ENCODE measurements at regions not wholly inside any gene's neighbourhood (a gene's known extent, or its start where the extent isn't known, plus 50 kb on each side); places are given as distances from the start of the nearest gene placed in this dataset.
A peak's percentile ranks its signal among the peaks of the same experiment; 100 is the strongest.

GRCh38 chr4:177194906-177195305 is 114.8 kb upstream of the NEIL3 start:
- DNase-seq, result no peak
- intact Hi-C loops (cut with DNase I), result no loop called here

- DNase-seq, result no peak
- intact Hi-C loops (cut with DNase I), result no loop called here
Observed at GRCh38 chr4:177196615-177197014, 113.1 kb upstream of the NEIL3 start.

- DNase-seq, result no peak
- intact Hi-C loops (cut with DNase I), result no loop called here
Observed at GRCh38 chr4:177201614-177202013, 108.1 kb upstream of the NEIL3 start.

GRCh38 chr4:177204126-177204525 is 105.5 kb upstream of the NEIL3 start:
- intact Hi-C loops (cut with DNase I), result no loop called here
- DNase-seq, result no peak

GRCh38 chr4:177214935-177215334 is 94.7 kb upstream of the NEIL3 start:
- no peak for DNase-seq
- intact Hi-C loops (cut with DNase I), result no loop called here

GRCh38 chr4:177220376-177220775 is 89.3 kb upstream of the NEIL3 start:
- intact Hi-C loops (cut with DNase I), result no loop called here
- DNase-seq, result no peak

- no peak for DNase-seq
- intact Hi-C loops (cut with DNase I), result no loop called here
Observed at GRCh38 chr4:177222781-177223180, 86.9 kb upstream of the NEIL3 start.

- no peak for DNase-seq
- intact Hi-C loops (cut with DNase I), result no loop called here
Observed at GRCh38 chr4:177225605-177226004, 84.1 kb upstream of the NEIL3 start.

GRCh38 chr4:177227636-177228035 is 82.0 kb upstream of the NEIL3 start:
- intact Hi-C loops (cut with DNase I), result no loop called here
- DNase-seq, result no peak

GRCh38 chr4:177228599-177228998 is 81.1 kb upstream of the NEIL3 start:
- intact Hi-C loops (cut with DNase I), result no loop called here
- no peak for DNase-seq

- intact Hi-C loops (cut with DNase I), result no loop called here
- DNase-seq, result no peak
Observed at GRCh38 chr4:177229331-177229730, 80.3 kb upstream of the NEIL3 start.

- intact Hi-C loops (cut with DNase I), result no loop called here
- DNase-seq, result no peak
Observed at GRCh38 chr4:177232473-177232872, 77.2 kb upstream of the NEIL3 start.

GRCh38 chr4:177235026-177235425 is 74.6 kb upstream of the NEIL3 start:
- intact Hi-C loops (cut with DNase I), result no loop called here
- no peak for DNase-seq

GRCh38 chr4:177236886-177237285 is 72.8 kb upstream of the NEIL3 start:
- intact Hi-C loops (cut with DNase I), result no loop called here
- DNase-seq, result no peak

- DNase-seq, result no peak
- intact Hi-C loops (cut with DNase I), result no loop called here
Observed at GRCh38 chr4:177237291-177237690, 72.4 kb upstream of the NEIL3 start.

- intact Hi-C loops (cut with DNase I), result no loop called here
Observed at GRCh38 chr4:177239477-177239876, 70.2 kb upstream of the NEIL3 start.

GRCh38 chr4:177239878-177240277 is 69.8 kb upstream of the NEIL3 start:
- no peak for DNase-seq
- intact Hi-C loops (cut with DNase I), result no loop called here

More at GRCh38 chr4:177239477-177239876, 70.2 kb upstream of the NEIL3 start:
- no peak for DNase-seq

GRCh38 chr4:177242651-177243286 is 66.9 kb upstream of the NEIL3 start:
- intact Hi-C loops (cut with DNase I), result no loop called here
- no peak for DNase-seq

GRCh38 chr4:177246641-177247584 is 62.8 kb upstream of the NEIL3 start:
- intact Hi-C loops (cut with DNase I), result no loop called here
- no peak for DNase-seq

- intact Hi-C loops (cut with DNase I), result no loop called here
Observed at GRCh38 chr4:177250056-177250696, 59.5 kb upstream of the NEIL3 start.

More at GRCh38 chr4:177250056-177250696, 59.5 kb upstream of the NEIL3 start:
- peak; percentile 32 to 88 (median 68) for DNase-seq

Measured in head of caudate nucleus (tissue), 42 donors.